SK-N-SH treated with all-trans-retinoic acid at 6 μM for 48 hours (cell line): ENCODE measurements at regions not wholly inside any gene's neighbourhood (a gene's known extent, or its start where the extent isn't known, plus 50 kb on each side); places are given as distances from the start of the nearest gene placed in this dataset.

ENCODE experiments used
- BACH2 ChIP-seq: fragments of 250-450 bp; sonication (Bioruptor Pico); IDR thresholded peaks from 2 replicates; pipeline ENCODE4 v1.9.0; 2021; ENCODE audit warnings: mild to moderate bottlenecking, borderline replicate concordance
- ESRRG ChIP-seq: fragments of 250-450 bp; sonication (Bioruptor Pico); IDR thresholded peaks from 2 replicates; pipeline ENCODE4 v1.6.1; 2021; ENCODE audit warnings: mild to moderate bottlenecking
- GLIS3 ChIP-seq: fragments of 250-450 bp; sonication (Bioruptor Pico); IDR thresholded peaks from 2 replicates; pipeline ENCODE4 v1.5.0; 2020; ENCODE audit warnings: mild to moderate bottlenecking, moderate library complexity
- SNAI2 ChIP-seq: fragments of 250-450 bp; sonication (Bioruptor Pico); IDR thresholded peaks from 2 replicates; pipeline ENCODE4 v1.5.0; 2020; ENCODE audit warnings: mild to moderate bottlenecking, moderate library complexity
- ZC3H10 ChIP-seq: fragments of 250-450 bp; sonication (Bioruptor Pico); IDR thresholded peaks from 2 replicates; pipeline ENCODE4 v1.5.1; 2021; ENCODE audit warnings: mild to moderate bottlenecking, moderate library complexity
- ZFP3 ChIP-seq: fragments of 250-450 bp; sonication (Bioruptor Pico); IDR thresholded peaks from 2 replicates; pipeline ENCODE4 v1.5.0; 2020; ENCODE audit warnings: mild to moderate bottlenecking, moderate library complexity
- ZNF70 ChIP-seq: fragments of 450-650 bp; formaldehyde crosslinking; IDR thresholded peaks from 2 replicates; pipeline ENCODE4 v1.5.0; 2020; ENCODE audit warnings: mild to moderate bottlenecking, moderate library complexity
- ZNF8 ChIP-seq: fragments of 450-650 bp; formaldehyde crosslinking; IDR thresholded peaks from 2 replicates; pipeline ENCODE4 v1.5.0; 2020; ENCODE audit warnings: mild to moderate bottlenecking, moderate library complexity
- TF ChIP-seq, protein P1 (sequence below): fragments of 250-450 bp; sonication (Bioruptor Pico); IDR thresholded peaks from 2 replicates; pipeline ENCODE4 v1.5.1; 2020; ENCODE audit warnings: low read depth, mild to moderate bottlenecking, moderate library complexity

DNA sequence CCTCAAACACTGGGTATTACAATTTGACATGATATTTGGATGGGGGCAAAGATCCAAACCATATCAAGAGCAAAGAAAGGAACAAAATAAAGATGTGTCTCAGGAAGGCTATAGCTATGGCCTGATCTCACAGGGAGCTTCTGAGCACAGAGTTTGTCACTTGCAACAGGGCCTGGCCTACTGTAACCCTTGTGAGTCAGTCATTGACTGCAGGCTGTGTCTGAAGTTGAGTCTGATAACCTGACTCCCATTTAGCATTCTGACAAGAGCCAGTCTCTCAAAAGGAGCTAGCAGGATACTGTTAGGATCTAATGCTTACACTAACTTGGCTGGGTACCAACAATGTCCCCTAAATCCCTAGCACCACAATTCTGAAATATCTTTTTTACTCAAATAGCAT, 612.5 kb upstream of the TECRL start:
- TF ChIP-seq GLIS3 (CRISPR knock-in tag) (no peak), ESRRG (CRISPR knock-in tag) (no peak), BACH2 (no peak), SNAI2 (CRISPR knock-in tag) (no peak), ZC3H10 (CRISPR knock-in tag) (no peak), ZNF8 (CRISPR knock-in tag) (no peak), ZNF70 (no peak), ZFP3 (CRISPR knock-in tag) (no peak)
- TF ChIP-seq, protein P1, sequence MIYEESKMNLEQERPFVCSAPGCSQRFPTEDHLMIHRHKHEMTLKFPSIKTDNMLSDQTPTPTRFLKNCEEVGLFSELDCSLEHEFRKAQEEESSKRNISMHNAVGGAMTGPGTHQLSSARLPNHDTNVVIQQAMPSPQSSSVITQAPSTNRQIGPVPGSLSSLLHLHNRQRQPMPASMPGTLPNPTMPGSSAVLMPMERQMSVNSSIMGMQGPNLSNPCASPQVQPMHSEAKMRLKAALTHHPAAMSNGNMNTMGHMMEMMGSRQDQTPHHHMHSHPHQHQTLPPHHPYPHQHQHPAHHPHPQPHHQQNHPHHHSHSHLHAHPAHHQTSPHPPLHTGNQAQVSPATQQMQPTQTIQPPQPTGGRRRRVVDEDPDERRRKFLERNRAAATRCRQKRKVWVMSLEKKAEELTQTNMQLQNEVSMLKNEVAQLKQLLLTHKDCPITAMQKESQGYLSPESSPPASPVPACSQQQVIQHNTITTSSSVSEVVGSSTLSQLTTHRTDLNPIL (CRISPR knock-in tag), result no peak
